NCI-H2196 (cell line): ENCODE measurements at regions not wholly inside any gene's neighbourhood (a gene's known extent, or its start where the extent isn't known, plus 50 kb on each side); places are given as distances from the start of the nearest gene placed in this dataset.
A peak's percentile ranks its signal among the peaks of the same experiment; 100 is the strongest.
"Not testable (repeated sequence)": the region's sequence is repeated elsewhere in the genome, so short reads cannot be mapped to it uniquely, and the experiment has no call there.

Experiments used
- DNase-seq: peaks from one replicate; lab custom pipeline; 2025; ENCODE audit not compliant: unreplicated experiment; lab: John Stamatoyannopoulos, UW

DNA sequence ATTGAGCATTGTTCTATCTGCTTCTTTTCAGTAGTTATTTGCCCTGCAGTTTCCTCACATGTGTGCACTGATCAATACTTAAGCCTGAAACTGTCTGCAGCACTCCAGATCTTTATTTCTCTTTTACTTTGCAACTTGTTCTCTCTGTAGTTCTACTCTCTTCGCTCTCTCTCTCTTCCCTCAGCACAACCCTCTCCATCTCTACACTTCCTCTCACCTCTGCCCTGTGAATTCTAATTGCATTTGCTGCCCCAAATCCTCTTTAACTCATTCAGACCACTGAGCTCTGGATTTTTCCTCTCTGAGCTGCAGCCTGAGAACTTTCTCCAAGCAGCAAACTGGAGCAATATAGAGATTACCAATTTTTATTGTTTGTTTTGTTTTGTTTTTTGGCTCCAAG, 1035.5 kb downstream of the FSCB start:
- no peak for DNase-seq

DNA sequence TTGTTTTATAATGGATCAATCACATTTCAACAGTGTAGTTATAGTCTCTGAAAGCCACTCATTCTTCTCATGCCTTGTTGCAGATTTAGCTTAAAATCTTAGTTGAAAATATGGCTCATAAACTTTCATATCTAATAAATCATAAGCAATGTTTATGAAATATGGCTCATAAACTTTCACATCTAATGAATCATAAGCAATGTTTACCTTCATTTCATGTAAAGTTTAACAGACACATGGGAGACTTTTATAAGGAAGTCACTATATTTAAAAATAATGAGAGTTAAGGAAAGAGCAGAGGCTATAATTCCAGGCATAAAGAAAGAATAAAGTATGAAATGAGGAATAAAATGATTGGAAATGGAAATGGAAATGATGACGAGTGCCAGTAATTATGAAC, 1042.1 kb downstream of the FSCB start:
- DNase-seq: no peak

DNA sequence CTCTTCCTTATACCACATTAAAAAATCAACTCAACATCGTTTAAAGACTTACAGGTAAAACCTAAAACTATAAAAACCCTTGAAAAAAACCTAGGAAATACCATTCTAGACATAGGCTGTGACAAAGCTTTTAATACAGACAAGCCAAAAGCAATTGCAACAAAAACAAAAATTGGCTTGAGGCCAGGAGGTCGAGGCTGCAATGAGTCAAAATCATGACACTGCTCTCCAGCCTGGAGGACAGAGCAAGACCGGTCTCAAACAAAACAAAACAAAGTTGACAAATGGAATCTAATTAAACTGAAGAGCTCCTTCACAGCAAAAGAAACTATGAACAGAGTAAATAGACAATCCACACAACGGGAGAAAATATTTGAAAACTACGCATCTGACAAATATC, 1057.8 kb downstream of the FSCB start:
- peak; percentile 3 for DNase-seq

DNA sequence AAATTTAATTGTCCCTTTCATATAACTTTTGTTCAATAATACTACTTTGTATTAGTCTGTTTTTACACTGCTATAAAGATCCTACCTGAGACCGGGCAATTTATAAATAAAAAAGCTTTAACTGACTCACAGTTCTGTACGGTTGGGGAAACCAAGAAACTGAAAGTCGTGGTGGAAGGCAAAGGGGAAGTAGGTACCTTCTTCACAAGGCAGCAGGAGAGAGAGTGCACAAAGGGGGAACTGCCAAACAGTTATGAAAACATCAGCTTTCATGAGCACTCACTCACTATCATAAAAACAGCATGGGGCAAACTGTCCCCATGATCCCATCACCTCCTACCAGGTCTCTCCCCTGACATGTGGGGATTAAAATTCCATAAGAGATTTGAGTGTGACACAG, 1069.0 kb downstream of the FSCB start:
- no peak for DNase-seq

DNA sequence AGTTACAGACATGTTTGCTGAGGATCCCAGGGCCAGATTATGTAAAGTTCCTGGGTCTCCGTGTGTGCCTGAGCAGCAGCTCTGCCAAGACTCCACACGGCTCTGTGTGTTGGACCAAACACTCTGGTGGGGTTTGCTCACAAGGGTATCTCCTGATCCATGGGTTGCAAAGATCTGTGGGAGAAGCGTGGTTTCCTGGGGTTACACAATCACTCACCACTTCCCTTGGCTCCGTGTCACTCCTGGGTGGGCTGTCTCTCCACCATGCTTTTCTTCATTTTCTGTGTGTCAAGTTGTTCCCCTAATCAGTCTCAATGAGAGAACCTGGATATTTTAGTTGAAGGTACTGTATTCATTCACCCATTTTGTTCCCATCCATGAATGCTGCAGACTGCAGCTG, 1088.8 kb downstream of the FSCB start:
- no peak for DNase-seq

DNA sequence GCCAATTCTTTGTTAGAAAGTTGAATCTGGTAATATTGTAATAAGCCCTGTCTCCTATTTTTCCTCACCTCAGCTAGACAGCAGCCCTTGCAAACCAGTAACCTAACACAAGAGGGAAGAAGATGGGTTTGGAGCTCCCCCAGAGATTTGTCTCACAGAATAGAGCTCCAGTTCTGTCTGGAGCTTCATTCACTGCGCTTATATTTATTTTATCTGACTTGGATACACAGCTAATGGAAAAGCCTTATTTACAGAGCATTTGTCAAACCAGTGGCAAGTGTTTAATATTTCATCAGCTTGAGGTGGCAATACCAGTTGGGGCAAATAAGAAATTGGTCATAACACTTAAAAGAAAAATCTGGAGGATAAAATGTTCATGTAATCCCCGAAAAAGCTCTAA, 1094.0 kb downstream of the FSCB start:
- no peak for DNase-seq

DNA sequence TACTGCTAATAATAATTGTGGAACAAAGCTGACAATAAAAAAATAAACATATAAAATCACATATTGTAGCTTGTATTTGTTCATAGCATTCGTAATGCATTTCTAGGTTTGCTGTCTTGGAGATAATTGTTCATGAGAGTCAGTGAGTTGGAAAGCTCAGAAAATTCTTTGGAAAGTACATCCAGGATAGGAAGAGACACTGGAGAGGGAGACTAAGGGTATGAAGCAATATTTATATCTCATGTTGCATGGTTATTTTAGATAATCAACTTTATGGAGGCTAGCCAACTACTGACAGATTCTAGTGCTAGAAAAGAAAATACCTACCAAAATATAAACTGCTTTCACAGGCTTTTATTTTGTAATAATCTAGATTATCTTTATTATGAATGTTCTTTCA, 1095.2 kb downstream of the FSCB start:
- no peak for DNase-seq

DNA sequence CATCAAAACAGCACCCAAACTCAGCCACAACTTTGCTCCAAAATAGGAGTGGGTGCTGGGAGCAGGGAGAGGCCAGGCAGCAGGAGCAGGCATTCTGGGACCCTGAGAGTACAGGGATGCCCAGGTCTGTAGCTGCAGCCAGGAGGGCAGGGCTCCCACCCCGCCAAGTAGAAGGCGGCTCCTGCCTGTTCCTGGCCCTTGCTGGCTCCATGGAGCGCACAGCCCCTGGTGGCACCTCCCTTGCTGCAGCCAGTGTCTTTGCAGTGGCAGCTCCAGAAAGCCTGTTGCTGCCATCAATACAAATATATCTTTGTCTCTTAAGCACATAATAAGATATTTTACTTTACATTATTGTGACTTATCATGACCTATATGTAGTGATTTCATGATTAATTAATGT, 1096.5 kb downstream of the FSCB start:
- no peak for DNase-seq

DNA sequence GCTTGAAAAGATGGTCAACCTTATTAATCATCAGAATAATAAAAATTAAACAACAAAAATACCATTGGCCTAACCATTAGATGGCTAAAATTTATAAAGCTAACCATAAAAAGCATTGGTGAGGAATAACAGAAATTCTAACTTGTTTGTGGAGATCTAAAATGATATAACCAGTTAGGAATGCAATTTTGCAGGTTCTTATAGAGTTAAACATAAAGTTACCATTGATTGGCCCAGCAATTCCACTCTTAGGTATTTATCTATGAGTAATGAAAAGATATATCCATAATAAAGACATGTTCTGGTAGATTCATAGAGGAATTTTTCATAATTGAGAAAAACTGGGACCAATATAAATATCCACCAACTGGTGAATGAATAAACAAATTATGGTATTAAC, 1098.6 kb downstream of the FSCB start:
- DNase-seq: no peak

DNA sequence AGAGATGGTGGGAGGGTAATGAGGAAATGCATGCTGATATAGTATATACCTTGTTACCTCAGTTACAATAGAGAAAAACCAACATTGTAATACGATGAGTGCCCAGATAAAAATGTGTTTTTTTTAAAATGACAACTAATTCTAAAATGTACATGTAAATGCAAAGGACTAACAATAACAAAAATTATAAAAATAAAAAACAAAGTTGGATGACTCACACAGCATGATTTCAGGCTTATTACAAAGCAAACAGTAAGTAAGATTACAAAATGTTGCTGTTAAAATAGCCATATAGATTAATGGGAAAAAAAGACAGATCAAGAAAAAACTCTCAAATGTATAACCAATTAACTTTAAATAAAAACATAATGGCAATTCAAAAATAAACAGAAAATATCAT, 1099.4 kb downstream of the FSCB start:
- DNase-seq: no peak

DNA sequence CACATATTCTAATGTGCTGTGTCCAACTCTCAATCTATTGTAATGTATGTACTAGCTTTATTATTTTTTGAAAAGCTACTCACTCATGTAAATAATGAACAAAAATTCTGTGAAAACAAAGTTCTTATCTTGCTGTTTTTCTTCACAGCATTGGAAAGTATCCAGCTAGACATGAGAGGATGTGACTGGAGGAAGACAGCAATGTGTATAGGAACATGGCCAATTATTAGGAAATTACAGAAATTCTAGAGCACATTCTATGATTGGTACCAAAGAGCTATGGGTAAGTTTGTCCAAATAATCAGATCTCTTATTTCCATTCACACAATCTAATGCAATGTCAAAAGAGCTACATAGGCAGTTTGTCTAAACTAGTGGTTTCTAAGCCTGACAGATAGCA, 1100.2 kb downstream of the FSCB start:
- DNase-seq: no peak

DNA sequence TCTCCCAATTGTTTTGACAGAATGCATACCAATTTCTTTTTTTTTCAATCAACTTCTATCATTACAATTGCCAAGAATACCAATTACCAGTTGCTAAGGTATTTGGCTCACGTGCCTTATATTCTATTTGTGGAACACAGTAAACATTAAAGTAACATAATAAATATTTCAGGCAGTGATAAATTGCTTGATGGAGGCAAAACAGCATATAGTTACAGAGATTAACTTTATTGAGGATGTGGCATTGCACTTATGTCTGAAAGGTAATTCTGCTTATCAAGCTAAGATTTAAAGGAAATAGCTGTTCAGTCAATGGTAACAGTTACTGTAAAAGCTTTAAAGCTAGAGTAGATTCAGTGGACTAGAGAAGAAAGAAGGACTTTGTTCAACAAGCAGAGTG, 1107.8 kb downstream of the FSCB start:
- no peak for DNase-seq

DNA sequence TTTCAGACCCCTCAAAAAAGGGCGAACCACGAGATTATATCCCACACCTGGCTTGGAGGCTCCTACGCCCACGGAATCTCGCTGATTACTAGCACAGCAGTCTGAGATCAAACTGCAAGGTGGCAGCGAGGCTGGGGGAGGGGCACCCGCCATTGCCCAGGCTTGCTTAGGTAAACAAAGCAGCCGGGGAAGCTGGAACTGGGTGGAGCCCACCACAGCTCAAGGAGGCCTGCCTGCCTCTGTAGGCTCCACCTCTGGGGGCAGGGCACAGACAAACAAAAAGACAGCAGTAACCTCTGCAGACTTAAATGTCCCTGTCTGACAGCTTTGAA, 1136.6 kb downstream of the FSCB start:
- not testable (repeated sequence) for DNase-seq

DNA sequence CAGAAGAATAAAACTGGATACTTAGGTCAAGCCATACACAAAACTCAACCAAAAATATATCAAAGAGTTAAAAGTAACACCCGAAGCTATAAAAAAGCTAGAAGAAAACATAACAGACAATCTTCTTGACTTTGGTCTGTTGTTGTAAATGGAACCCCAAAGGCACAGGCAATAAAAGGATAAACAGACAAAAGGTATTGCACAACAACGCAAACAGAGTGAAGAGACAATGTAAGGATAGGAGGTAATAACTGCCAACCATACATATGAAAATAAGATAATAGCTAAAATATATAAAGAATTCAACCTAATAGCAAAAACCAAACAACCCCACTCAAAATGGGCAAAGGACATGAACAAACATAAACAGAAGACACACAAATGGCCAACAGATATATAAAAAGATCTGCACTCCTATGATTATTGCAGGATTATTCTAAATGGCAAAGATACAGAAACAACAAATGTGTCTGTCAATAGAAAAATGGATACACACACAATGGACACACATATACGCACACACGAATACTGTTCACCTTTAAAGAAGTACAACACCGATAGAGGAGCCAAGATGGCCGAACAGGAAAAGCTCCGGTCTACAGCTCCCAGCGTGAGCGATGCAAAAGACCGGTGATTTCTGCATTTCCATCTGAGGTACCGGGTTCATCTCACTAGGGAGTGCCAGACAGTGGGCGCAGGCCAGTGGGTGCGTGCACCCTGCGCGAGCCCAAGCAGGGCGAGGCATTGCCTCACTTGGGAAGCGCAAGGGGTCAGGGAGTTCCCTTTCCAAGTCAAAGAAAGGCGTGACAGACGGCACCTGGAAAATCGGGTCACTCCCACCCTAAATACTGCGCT, 1137.1 kb downstream of the FSCB start:
- DNase-seq: no peak

DNA sequence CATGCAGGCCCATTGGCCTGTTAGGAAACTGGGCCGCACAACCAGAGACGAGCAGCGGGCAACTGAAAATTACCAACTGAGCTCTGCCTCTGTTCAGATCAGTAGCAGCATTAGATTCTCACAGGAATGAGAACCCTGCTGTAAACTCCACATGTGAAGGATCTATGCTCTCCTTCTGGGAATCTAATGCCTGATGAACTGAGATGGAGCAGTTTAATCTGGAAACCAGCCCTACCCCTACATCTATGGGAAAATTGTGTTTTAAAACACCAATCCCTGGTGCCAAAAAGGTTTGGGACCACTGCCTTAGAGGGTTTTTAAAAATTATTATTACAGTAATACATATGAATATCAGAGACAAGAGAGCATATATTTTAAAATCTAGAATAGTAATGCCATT, 1144.5 kb downstream of the FSCB start:
- no peak for DNase-seq

DNA sequence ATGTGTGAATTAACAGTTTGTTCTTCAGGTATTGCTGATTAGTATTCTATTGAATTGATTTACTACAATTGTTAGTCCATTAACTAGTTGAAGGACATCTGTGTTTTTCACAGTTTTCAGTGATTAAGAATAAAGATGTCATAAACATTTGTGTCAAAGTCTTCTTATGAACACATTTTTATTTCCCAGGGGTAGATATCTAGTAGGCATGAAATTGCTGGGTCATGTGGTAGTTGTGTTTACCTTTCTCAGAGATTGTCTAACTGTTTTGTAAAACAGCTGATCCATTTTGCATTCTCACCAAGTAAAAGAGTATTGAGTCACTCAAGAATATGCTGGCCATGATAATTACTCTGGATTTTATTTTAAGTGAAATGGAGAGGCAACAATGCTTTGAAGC, 1145.3 kb downstream of the FSCB start:
- DNase-seq: no peak

DNA sequence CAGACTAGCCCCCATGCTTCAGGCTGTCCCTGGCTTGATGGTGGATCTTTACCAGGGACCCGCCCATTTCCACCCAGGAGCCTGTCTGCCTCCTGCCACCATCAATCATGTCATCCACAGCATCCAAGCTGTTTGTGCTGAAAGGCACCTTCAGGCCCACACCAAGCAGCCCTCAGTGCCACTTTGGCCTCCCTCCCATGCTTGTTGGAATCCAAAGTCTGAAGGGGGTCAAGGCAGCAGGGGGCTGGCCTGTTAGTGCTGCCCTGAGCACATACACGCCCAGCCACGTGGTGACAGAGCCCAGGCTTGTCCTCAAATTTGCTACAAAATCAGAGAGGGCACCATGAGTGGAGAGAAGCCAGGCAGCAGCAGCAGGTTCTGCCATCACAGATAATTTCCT, 1146.8 kb downstream of the FSCB start:
- DNase-seq: no peak

DNA sequence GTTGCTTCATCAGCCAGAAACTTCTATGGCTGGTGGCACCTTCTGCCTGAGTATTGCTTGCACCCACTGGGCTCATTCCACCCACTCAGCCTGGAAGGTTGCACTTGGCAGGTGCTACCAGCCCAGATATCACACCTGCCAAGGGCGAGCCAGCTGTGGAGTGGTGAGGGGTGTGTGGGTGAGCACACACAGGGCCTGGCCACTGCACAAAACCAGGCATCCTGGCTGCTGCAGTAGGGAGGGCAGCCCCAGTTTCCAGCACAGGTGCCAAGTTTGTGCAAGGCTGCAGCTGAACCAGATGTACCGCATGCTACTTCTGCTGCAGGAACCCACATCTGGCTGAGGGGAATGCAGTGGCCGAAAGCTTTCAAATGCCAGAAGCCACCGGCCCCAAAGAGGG, 1147.8 kb downstream of the FSCB start:
- DNase-seq: no peak

DNA sequence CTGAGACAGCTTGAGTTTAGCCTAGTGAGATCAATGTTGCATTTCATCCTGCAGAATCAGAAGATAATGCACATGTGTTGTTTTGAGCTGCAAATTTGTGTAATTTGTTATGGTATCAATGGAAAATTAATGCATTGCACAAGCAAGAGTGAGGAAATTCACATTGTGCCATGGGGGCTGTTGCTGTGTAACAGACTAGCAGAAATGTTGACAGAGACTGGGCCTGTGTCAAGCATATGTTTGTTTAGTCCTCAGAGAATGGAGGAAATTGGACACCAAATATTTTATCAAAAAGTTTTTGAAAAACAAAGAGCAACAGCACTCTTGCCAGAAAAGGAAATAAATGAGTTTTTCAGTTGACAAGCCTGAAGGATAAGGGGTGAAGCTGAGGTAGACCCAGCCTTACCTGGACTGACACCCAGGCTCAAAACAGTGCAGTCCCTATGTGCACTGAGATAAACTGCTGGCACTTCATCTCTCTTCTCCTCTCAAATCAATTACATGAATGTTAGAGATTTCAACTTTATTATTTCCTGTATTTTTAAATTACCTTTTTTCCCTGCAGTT, 1150.0 kb downstream of the FSCB start:
- no peak for DNase-seq

DNA sequence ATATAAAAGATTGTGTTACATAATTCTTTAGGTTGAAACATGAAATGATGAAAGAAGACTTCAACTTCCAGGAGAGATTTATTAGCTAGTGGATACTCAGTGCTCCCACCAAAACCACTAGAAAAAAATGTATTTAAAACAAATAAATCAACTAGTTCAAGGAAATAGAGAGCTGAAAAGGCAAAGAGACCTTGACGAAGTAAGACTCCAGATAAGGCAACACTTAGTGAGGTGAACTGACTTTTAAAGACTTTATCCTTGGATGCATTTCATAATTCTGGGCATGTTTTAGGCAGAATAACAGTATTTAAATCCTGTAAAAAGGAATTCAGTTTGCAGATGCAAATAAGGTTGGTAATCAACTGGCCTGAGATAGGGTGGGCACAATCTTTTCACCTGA, 1150.7 kb downstream of the FSCB start:
- no peak for DNase-seq

DNA sequence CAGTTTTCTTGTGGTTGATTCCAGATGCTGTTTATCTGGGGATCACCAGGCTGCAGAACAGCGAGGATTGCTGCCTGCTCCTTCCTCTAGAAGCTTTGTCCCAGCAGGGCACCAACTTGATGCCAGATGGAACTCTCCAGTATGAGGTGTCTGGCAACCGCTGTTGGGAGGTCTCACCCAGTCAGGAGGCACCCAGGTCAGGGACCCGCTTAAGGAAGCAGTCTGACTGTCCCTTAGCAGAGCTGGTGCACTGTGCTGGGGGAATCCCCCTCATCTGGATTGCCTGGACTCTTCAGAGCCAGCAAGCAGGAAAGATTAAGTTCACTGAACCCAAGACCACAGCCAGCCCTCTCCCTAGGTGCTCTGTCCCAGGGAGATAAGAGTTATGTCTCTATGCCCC, 1165.2 kb downstream of the FSCB start:
- no peak for DNase-seq

DNA sequence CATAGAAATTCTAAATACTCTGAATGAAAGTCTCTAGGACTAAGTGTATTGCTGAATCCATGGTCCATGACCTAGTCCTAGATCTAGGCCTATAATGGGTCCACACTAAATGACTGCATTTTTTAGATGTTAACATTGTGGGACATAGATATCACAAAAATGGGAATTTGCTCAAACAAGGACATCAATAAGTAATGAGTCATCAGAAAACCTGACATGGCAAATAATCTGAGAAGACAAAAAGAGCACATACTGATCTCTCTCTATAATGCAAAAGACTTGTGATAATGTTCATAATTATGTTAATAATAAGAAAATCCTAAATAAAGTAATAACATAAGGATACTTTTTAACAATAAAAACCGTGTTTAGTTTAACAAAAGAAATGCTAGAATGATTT, 1168.4 kb downstream of the FSCB start:
- DNase-seq: no peak

DNA sequence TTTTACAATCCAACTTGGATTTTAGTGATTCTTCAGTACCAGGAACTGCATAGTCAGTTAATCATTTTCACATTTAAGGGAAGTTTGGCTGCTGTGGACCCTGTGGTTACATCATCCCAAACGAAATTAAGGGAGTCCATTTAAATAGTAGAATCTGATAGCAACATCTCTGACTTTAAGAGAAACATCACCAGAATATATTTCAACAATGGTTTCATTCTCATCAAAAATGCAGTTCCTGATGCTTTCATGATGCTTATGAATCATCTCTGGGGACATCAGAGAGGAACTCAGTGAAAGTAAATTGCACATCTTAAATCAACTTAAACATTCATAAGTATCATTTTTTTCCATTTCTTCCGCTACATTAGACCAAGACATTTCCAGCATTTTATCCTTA, 1170.7 kb downstream of the FSCB start:
- no peak for DNase-seq
